Mononuclear cell (primary cell): ENCODE measurements at regions not wholly inside any gene's neighbourhood (a gene's known extent, or its start where the extent isn't known, plus 50 kb on each side); places are given as distances from the start of the nearest gene placed in this dataset.

Experiments
- H3K27me3 ChIP-seq: 2 replicates; pipeline ENCODE4 v1.6.0; 2011; ENCODE audit warnings: low read length, control low read depth; ENCODE audit not compliant: insufficient read depth
- H3K4me1 ChIP-seq: 2 replicates; pipeline ENCODE4 v1.5.1; 2011; ENCODE audit warnings: mild to moderate bottlenecking, low read length, control low read depth; ENCODE audit not compliant: insufficient read depth
- H3K4me3 ChIP-seq: 2 replicates; pipeline ENCODE4 v1.5.1; 2011; ENCODE audit warnings: mild to moderate bottlenecking, low read length, moderate library complexity
- H3K9me3 ChIP-seq: 2 replicates; pipeline ENCODE4 v1.5.1; 2011; ENCODE audit warnings: low read depth, mild to moderate bottlenecking, control low read depth, low read length

- Histone ChIP-seq H3K4me1 (peaks cover 9% of the 10 kb centered on the region), H3K4me3 (no peak overlapping the region), H3K27me3 (no peaks in the 10 kb centered on the region), H3K9me3 (no peaks in the 10 kb centered on the region)
Measured at GRCh38 chr5:173794901-173795416, 93.2 kb upstream of the CPEB4 start.

- Histone ChIP-seq H3K4me3 (no peak overlapping the region), H3K9me3 (no peaks in the 10 kb centered on the region), H3K27me3 (no peaks in the 10 kb centered on the region), H3K4me1 (peaks cover 9% of the 10 kb centered on the region)
Measured at GRCh38 chr5:173795601-173796000, 92.5 kb upstream of the CPEB4 start.

DNA sequence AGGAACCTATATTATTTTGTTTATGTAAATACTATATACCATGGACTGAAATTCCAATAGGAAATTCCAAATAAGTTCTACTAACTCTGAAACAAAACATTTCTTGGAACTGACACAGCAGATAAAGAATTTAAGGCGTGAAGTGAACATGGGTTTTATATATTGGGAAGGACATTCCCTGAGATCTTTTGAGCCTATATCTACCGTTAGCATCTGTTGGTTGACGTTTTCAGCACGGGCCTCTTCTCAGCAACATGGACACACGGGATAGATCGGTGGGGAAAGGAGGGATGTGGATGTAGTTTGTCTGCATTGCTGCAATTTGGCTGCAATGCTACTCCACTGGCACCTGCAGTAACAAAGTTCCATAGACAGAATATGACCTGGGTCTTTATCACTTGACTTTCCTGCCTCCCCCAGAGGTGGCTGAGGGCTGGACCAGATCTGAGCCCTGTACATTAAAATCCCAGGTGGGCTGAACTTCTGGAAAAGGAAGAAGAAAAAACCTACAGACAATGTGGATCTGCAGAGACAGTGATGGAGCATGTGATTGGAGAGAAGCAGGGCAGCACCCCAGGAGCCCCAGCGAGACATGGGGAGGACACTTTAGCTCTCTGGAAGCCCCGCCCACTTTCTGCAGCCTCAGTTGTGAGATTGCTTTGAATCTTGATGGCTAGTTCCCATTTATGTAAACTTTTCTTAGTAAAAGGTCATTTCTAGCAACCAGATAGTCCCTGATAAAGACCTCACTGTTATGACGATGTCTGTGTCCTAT is 91.2 kb upstream of the CPEB4 start:
- no peak overlapping the region for H3K4me3 ChIP-seq
- H3K4me1 ChIP-seq: peaks cover 11% of the 10 kb centered on the region
- H3K9me3 ChIP-seq: no peaks in the 10 kb centered on the region
- no peaks in the 10 kb centered on the region for H3K27me3 ChIP-seq

DNA sequence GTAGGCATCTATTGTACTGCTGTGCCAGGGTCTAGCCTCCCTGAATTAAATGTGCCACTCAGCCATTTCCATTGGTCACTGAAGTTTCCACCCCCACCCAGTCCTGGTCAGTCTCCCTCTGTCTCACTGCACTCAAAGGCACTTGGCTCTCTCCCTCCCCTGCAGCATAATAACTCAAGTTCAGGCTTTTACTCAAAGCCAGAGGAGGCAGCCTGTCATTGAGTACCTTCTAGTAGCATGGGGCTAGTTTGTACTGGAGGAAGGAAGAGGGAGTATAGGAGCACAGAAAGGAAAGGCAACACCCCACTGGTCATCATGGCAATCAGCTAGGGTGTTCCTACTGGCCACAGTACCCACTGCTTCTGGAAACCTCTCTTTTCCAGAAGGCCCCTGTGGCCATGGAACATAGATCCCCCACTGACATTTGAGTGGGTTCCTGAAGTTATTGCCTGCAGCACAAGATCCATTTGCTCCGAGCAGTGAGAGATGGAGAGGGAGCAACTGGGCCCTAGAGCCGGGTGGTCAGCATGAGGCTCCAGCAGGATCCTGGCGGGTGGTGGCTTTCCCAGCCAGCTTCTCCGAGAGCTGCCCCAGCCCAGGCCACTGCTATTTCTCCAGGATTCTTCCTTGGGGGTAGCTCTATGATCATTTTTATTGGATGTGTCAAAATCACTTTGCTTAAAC is 89.9 kb upstream of the CPEB4 start:
- Histone ChIP-seq H3K27me3 (no peaks in the 10 kb centered on the region), H3K4me3 (no peak overlapping the region), H3K9me3 (no peaks in the 10 kb centered on the region), H3K4me1 (peaks cover 24% of the 10 kb centered on the region)

DNA sequence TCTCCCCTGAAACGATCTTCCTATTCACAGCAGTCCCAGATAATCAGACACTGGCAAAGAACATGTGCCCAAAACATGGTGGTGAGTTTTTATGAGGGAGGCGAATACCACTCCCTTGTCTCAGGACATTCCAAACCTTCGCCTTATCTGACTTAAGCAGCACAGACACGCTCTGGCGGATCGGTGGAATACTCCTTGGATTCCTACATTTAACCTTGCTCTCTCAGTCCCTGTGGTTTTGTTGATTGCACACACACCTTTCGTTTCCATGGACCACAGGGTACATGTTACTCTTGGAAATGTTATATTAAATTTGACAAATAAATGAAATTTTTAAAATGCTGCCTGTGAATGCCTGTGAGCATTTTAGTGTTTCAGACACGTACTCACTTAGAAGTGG is 87.8 kb upstream of the CPEB4 start:
- Histone ChIP-seq H3K4me1 (peaks cover 19% of the 10 kb centered on the region), H3K4me3 (no peak overlapping the region), H3K27me3 (no peaks in the 10 kb centered on the region), H3K9me3 (no peaks in the 10 kb centered on the region)

GRCh38 chr5:173801006-173801405 is 87.1 kb upstream of the CPEB4 start:
- peaks cover 19% of the 10 kb centered on the region for H3K4me1 ChIP-seq
- H3K4me3 ChIP-seq: no peak overlapping the region
- no peaks in the 10 kb centered on the region for H3K27me3 ChIP-seq
- no peaks in the 10 kb centered on the region for H3K9me3 ChIP-seq

DNA sequence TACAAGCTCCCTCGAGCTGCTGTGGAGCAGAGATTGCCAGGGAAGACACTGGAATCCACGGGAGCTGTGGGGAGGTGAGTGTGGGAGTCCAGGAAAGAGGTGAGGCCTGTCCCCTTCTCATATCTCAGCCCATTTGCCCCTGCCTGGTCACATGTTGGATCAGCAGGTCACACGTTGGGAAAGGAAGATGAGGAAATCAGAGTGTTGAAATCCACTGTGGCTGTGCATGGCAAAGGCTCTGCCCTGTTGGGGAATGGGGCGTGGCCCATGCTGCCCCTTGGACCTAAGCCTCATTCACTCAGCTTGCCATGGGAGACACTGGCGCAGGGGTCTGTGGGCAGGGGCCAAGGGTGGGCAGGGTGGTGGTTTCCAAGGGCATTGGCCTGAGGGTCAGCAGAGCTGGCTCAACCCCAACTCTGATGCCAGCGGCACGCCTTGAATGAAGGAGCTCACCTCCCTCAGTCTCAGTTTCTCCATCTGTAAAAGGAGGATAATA is 85.4 kb upstream of the CPEB4 start:
- Histone ChIP-seq H3K9me3 (no peaks in the 10 kb centered on the region), H3K4me3 (no peak overlapping the region), H3K27me3 (no peaks in the 10 kb centered on the region), H3K4me1 (peaks cover 35% of the 10 kb centered on the region)

GRCh38 chr5:173804579-173804978 is 83.6 kb upstream of the CPEB4 start:
- H3K9me3 ChIP-seq: no peaks in the 10 kb centered on the region
- peaks cover 48% of the 10 kb centered on the region for H3K4me1 ChIP-seq

DNA sequence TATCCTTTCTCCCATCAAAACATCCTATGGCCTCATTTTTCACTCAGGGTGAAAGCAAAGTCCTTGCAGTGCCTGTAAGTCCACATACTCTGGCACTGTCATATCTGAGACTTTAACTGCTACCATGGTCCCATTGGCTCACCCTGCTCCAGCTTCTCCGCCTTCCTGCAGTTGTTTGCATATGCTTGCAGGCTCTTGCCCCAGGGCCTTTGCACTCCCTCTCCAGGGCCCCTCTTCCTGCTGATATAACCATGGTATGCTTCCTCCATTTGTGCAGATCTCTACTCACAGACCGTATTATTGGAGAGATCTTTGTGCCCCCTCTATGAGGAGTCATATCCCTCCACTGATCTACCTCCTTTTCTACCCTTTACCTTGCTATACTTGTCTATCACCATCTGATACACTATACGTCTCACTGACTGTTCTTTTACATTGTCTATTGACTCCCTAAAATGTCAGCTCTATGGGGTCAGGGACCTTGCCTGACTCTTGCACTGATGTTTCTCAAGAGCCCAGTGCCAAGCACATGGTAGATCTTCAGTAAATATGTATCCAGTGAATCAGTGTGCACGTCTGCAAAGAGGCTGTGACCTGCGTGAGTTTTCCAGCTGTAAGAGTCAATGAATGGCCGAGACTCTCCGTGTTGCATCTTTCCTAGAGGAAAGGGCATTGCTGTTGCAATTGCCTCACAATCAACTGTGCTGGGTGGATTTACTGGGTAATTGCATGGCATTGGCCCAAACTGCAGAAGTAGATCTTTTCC is 81.7 kb upstream of the CPEB4 start:
- peaks cover 48% of the 10 kb centered on the region for H3K4me1 ChIP-seq
- H3K4me3 ChIP-seq: no peak overlapping the region
- no peaks in the 10 kb centered on the region for H3K27me3 ChIP-seq
- H3K9me3 ChIP-seq: no peaks in the 10 kb centered on the region

More at GRCh38 chr5:173804579-173804978, 83.6 kb upstream of the CPEB4 start:
- Histone ChIP-seq H3K4me3 (no peak overlapping the region), H3K27me3 (no peaks in the 10 kb centered on the region)

GRCh38 chr5:173807181-173807655 is 80.9 kb upstream of the CPEB4 start:
- H3K4me3 ChIP-seq: no peak overlapping the region
- no peaks in the 10 kb centered on the region for H3K9me3 ChIP-seq
- H3K27me3 ChIP-seq: no peaks in the 10 kb centered on the region
- H3K4me1 ChIP-seq: peaks cover 44% of the 10 kb centered on the region

DNA sequence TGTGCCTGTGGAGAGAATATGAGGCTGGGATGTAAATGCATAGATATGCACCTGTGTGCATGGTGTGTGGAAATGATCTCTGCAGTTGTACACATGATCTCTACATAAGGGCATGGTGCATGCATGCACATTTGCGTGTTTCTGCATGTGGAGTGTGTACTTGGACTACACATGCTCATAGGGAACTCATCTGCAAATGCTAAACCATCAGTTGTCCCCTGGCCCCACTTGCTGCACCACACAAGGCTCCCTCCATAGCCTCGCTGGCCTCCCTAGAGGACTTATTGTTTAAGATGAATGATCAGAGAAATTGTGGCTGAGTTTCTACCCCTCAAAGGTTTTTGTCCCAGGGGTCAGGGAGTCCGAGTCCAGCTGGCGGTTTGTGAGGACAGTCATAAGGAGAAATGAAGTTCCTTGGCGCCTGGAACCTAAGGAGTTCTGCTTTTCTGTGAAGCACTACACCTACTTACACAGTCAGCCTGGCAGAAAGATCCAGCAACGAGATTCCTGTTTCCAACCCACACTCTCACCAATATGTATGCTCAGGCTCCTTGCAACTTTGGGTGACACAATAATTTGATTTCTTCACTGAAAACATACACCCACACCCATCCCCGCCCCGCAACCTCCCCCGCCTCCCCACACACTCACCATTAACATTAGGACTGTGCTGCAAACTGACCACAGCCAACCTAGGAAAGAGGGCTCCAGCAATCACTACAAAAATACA is 79.9 kb upstream of the CPEB4 start:
- Histone ChIP-seq H3K9me3 (no peaks in the 10 kb centered on the region), H3K4me1 (peaks cover 33% of the 10 kb centered on the region), H3K27me3 (no peaks in the 10 kb centered on the region), H3K4me3 (no peak overlapping the region)

DNA sequence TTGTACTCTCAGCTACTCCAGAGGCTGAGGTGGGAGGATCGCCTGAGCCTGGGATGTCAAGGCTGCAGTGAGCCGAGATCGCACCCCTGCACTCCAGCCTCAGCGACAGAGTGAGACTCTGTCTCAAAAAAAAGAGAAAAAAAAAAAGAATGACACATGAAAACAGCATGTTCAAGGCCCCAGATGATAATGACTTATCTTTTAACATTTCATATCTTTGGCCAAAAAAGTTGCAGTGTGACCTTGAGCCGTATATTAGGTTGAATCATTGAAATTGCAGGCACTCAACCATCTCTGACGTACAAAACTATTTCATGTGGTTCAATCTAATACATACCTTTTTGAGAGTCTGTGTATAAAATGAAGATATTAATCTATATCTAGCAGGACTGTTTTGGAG is 79.1 kb upstream of the CPEB4 start:
- H3K9me3 ChIP-seq: no peaks in the 10 kb centered on the region
- H3K27me3 ChIP-seq: no peaks in the 10 kb centered on the region
- no peak overlapping the region for H3K4me3 ChIP-seq

DNA sequence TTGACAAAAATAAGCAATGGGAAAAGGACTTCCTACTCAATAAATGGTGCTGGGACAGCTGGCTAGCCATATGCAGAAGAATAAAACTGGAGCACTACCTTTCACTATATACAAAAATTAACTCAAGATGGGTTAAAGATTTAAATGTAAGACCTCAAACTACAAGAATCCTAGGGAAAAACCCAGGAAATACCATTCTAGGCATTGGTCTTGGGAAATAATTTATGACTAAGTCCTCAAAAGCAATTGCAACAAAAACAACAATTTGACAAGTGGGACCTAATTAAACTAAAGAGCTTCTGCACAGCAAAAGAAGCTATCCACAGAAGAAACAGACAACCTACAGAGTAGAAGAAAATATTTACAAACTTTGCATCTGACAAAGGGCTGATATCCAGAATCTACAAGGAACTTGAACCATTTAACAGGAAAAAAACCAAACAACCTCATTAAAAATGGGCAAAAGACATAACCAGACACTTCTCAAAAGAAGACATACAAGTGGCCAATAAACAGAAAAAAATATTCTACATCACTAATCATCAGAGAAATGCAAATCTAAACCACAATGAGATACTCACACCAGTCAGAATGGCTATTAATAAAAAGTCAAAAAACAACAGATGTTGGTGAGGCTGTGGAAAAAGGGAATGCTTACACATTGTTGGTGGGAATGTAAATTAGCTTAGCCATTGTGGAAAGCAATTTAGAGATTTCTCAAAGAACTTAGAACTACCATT is 75.2 kb upstream of the CPEB4 start:
- H3K4me3 ChIP-seq: no peak overlapping the region
- no peaks in the 10 kb centered on the region for H3K27me3 ChIP-seq
- H3K9me3 ChIP-seq: no peaks in the 10 kb centered on the region
- H3K4me1 ChIP-seq: peaks cover 10% of the 10 kb centered on the region

More for the DNA sequence above, 79.1 kb upstream of the CPEB4 start:
- H3K4me1 ChIP-seq: peaks cover 29% of the 10 kb centered on the region

GRCh38 chr5:173814053-173814452 is 74.1 kb upstream of the CPEB4 start:
- Histone ChIP-seq H3K9me3 (no peaks in the 10 kb centered on the region), H3K4me3 (no peak overlapping the region), H3K4me1 (no peaks in the 10 kb centered on the region), H3K27me3 (no peaks in the 10 kb centered on the region)
